NOMO-1 treated with DMSO at 0.1 percent for 48 hours (cell line): ENCODE measurements at regions not wholly inside any gene's neighbourhood (a gene's known extent, or its start where the extent isn't known, plus 50 kb on each side); places are given as distances from the start of the nearest gene placed in this dataset.
"Not testable (repeated sequence)": the region's sequence is repeated elsewhere in the genome, so short reads cannot be mapped to it uniquely, and the experiment has no call there.

ENCODE experiments used
- DNase-seq: peaks from one replicate; lab custom pipeline; 2025; ENCODE audit not compliant: unreplicated experiment; lab: John Stamatoyannopoulos, UW

GRCh38 chr10:55537497-55537896, 736.5 kb upstream of the PCDH15 start:
- DNase-seq, result not testable (repeated sequence)

GRCh38 chr10:55519264-55519663, 718.2 kb upstream of the PCDH15 start:
- no peak for DNase-seq

- not testable (repeated sequence) for DNase-seq
These were observed 717.4 kb upstream of the PCDH15 start for GRCh38 chr10:55518416-55518815.

GRCh38 chr10:55509168-55509567, 708.1 kb upstream of the PCDH15 start:
- no peak for DNase-seq

GRCh38 chr10:55500931-55501559, 700.0 kb upstream of the PCDH15 start:
- DNase-seq, result peak; percentile 9

GRCh38 chr10:55497893-55498499, 697.0 kb upstream of the PCDH15 start:
- DNase-seq, result no peak

GRCh38 chr10:55495555-55495954, 694.5 kb upstream of the PCDH15 start:
- DNase-seq, result no peak

- no peak for DNase-seq
These were observed 690.7 kb upstream of the PCDH15 start for GRCh38 chr10:55491712-55492111.

- no peak for DNase-seq
These were observed 684.8 kb upstream of the PCDH15 start for GRCh38 chr10:55485827-55486226.

GRCh38 chr10:55476129-55476528, 675.1 kb upstream of the PCDH15 start:
- no peak for DNase-seq

- no peak for DNase-seq
These were observed 673.2 kb upstream of the PCDH15 start for GRCh38 chr10:55474258-55474657.

GRCh38 chr10:55470840-55471239, 669.8 kb upstream of the PCDH15 start:
- DNase-seq, result no peak

- no peak for DNase-seq
These were observed 665.9 kb upstream of the PCDH15 start for GRCh38 chr10:55466806-55467504.

- no peak for DNase-seq
These were observed 663.1 kb upstream of the PCDH15 start for GRCh38 chr10:55464083-55464482.

- no peak for DNase-seq
These were observed 659.0 kb upstream of the PCDH15 start for GRCh38 chr10:55460008-55460407.

GRCh38 chr10:55449981-55450380, 649.0 kb upstream of the PCDH15 start:
- DNase-seq, result no peak

GRCh38 chr10:55446441-55447002, 645.5 kb upstream of the PCDH15 start:
- DNase-seq, result no peak

GRCh38 chr10:55441777-55442176, 640.7 kb upstream of the PCDH15 start:
- DNase-seq, result no peak

- no peak for DNase-seq
These were observed 625.1 kb upstream of the PCDH15 start for GRCh38 chr10:55426138-55426537.

GRCh38 chr10:55410415-55410885, 609.4 kb upstream of the PCDH15 start:
- DNase-seq, result no peak

- no peak for DNase-seq
These were observed 603.1 kb upstream of the PCDH15 start for GRCh38 chr10:55404094-55404493.
